MM.1S (cell line): ENCODE measurements at regions not wholly inside any gene's neighbourhood (a gene's known extent, or its start where the extent isn't known, plus 50 kb on each side); places are given as distances from the start of the nearest gene placed in this dataset.
A peak's percentile ranks its signal among the peaks of the same experiment; 100 is the strongest.

Source experiments
- DNase-seq: peaks from one replicate; pipeline ENCODE4 v3.0.0-alpha.2; 2015
- H2AFZ ChIP-seq: fragments of 300-600 bp; sonication (generic); 2 replicates; pipeline ENCODE4 v1.6.0; 2016; ENCODE audit warnings: antibody characterized with exemption, low read length
- H3F3A ChIP-seq: fragments of 300-600 bp; sonication (generic); 2 replicates; pipeline ENCODE4 v1.6.1; 2016; ENCODE audit warnings: mild to moderate bottlenecking, antibody characterized with exemption, low read length, moderate library complexity, mixed read lengths; ENCODE audit not compliant: insufficient read depth
- H3K27ac ChIP-seq: fragments of 300-600 bp; sonication (generic); 2 replicates; pipeline ENCODE4 v1.5.1; 2016; ENCODE audit warnings: mild to moderate bottlenecking, low read length
- H3K27me3 ChIP-seq: fragments of 300-600 bp; sonication (generic); replicated peaks from 2 replicates; pipeline ENCODE4 v1.6.0; 2016; ENCODE audit warnings: low read length; ENCODE audit not compliant: insufficient read depth
- H3K36me3 ChIP-seq: fragments of 300-600 bp; sonication (generic); replicated peaks from 2 replicates; pipeline ENCODE4 v1.6.1; 2016; ENCODE audit warnings: mild to moderate bottlenecking, low read length, mixed read lengths; ENCODE audit not compliant: insufficient read depth
- H3K4me1 ChIP-seq: fragments of 300-600 bp; sonication (generic); 2 replicates; pipeline ENCODE4 v1.6.1; 2016; ENCODE audit warnings: low read length, mixed read lengths
- H3K4me2 ChIP-seq: fragments of 300-600 bp; sonication (generic); 2 replicates; pipeline ENCODE4 v1.6.0; 2016; ENCODE audit warnings: low read depth, low read length
- H3K4me3 ChIP-seq: fragments of 300-600 bp; sonication (generic); 2 replicates; pipeline ENCODE4 v1.5.1; 2016; ENCODE audit warnings: low read length, mixed read lengths
- H3K79me2 ChIP-seq: fragments of 300-600 bp; sonication (generic); 2 replicates; pipeline ENCODE4 v1.6.1; 2016; ENCODE audit warnings: mixed run types, low read length, mixed read lengths
- H3K9ac ChIP-seq: fragments of 300-600 bp; sonication (generic); 2 replicates; pipeline ENCODE4 v1.6.1; 2016; ENCODE audit warnings: low read length, mixed read lengths
- H3K9me2 ChIP-seq: fragments of 300-600 bp; sonication (generic); replicated peaks from 2 replicates; pipeline ENCODE4 v1.6.1; 2016; ENCODE audit warnings: mild to moderate bottlenecking, low read length, mixed read lengths; ENCODE audit not compliant: insufficient read depth
- H3K9me3 ChIP-seq: fragments of 300-600 bp; sonication (generic); replicated peaks from 2 replicates; pipeline ENCODE4 v1.6.1; 2016; ENCODE audit warnings: mild to moderate bottlenecking, low read length, mixed read lengths; ENCODE audit not compliant: insufficient read depth
- H4K20me1 ChIP-seq: fragments of 300-600 bp; sonication (generic); 2 replicates; pipeline ENCODE4 v1.6.1; 2016; ENCODE audit warnings: mild to moderate bottlenecking, low read length, moderate library complexity, mixed read lengths; ENCODE audit not compliant: insufficient read depth
- CTCF ChIP-seq: fragments of 300-600 bp; sonication (generic); IDR thresholded peaks from 2 replicates; pipeline ENCODE4 v1.5.1; 2016; ENCODE audit warnings: antibody characterized with exemption, low read length, mixed read lengths
- EZH2 ChIP-seq: fragments of 300-600 bp; sonication (generic); optimal IDR thresholded peaks from 2 replicates; pipeline ENCODE3; 2017; ENCODE audit warnings: low read depth, mild to moderate bottlenecking, antibody characterized with exemption, low read length, mixed read lengths
- EZH2phosphoT487 ChIP-seq: fragments of 300-600 bp; sonication (generic); IDR thresholded peaks from 2 replicates; pipeline ENCODE4 v1.6.1; 2018; ENCODE audit warnings: antibody characterized with exemption, low read length

- no peak for DNase-seq
- H3K79me2 ChIP-seq = no peaks in the 10 kb centered on the region
- no peak overlapping the region for H3K4me2 ChIP-seq
Measured at GRCh38 chr15:98147415-98147814, 186.9 kb downstream of the ARRDC4 start.

GRCh38 chr15:98150084-98150483 is 189.6 kb downstream of the ARRDC4 start:
- Histone ChIP-seq H3K4me2 (no peak overlapping the region), H4K20me1 (no peaks in the 10 kb centered on the region), H3K4me3 (no peak overlapping the region), H3K27me3 (no peaks in the 10 kb centered on the region), H3K9me2 (no peaks in the 10 kb centered on the region), H3K4me1 (no peaks in the 10 kb centered on the region), H3K36me3 (no peaks in the 10 kb centered on the region), H3F3A (no peaks in the 10 kb centered on the region), H2AFZ (no peak overlapping the region), H3K9me3 (no peaks in the 10 kb centered on the region), H3K27ac (no peak overlapping the region), H3K79me2 (no peaks in the 10 kb centered on the region), H3K9ac (no peak overlapping the region)
- no peak for DNase-seq
- TF ChIP-seq EZH2phosphoT487 (no peak), EZH2 (no peak)

More at GRCh38 chr15:98147415-98147814, 186.9 kb downstream of the ARRDC4 start:
- no peak overlapping the region for H3K4me3 ChIP-seq
- no peaks in the 10 kb centered on the region for H3K27me3 ChIP-seq
- no peak overlapping the region for H3K27ac ChIP-seq
- H3K9me3 ChIP-seq = no peaks in the 10 kb centered on the region
- H4K20me1 ChIP-seq = no peaks in the 10 kb centered on the region
- no peaks in the 10 kb centered on the region for H3K9me2 ChIP-seq
- H3K36me3 ChIP-seq = no peaks in the 10 kb centered on the region
- TF ChIP-seq EZH2phosphoT487 (no peak), EZH2 (no peak), CTCF (no peak)
- no peaks in the 10 kb centered on the region for H3K4me1 ChIP-seq
- no peak overlapping the region for H2AFZ ChIP-seq
- H3K9ac ChIP-seq = no peak overlapping the region
- no peaks in the 10 kb centered on the region for H3F3A ChIP-seq

- H3K9me2 ChIP-seq = no peaks in the 10 kb centered on the region
- no peak overlapping the region for H3K4me2 ChIP-seq
- H3K79me2 ChIP-seq = no peaks in the 10 kb centered on the region
- H2AFZ ChIP-seq = no peak overlapping the region
- no peaks in the 10 kb centered on the region for H3K9me3 ChIP-seq
- H3K9ac ChIP-seq = no peak overlapping the region
- no peaks in the 10 kb centered on the region for H3K27me3 ChIP-seq
- H3F3A ChIP-seq = no peaks in the 10 kb centered on the region
- H4K20me1 ChIP-seq = no peaks in the 10 kb centered on the region
- TF ChIP-seq EZH2 (no peak), CTCF (no peak), EZH2phosphoT487 (no peak)
- no peak overlapping the region for H3K4me3 ChIP-seq
- no peak overlapping the region for H3K27ac ChIP-seq
- no peaks in the 10 kb centered on the region for H3K4me1 ChIP-seq
- peak; percentile 18 for DNase-seq
- no peaks in the 10 kb centered on the region for H3K36me3 ChIP-seq
Measured at GRCh38 chr15:98150536-98150935, 190.0 kb downstream of the ARRDC4 start.

GRCh38 chr15:98151096-98151495 is 190.6 kb downstream of the ARRDC4 start:
- Histone ChIP-seq H3K79me2 (no peaks in the 10 kb centered on the region), H3K4me1 (no peaks in the 10 kb centered on the region), H3K9me2 (no peaks in the 10 kb centered on the region), H4K20me1 (no peaks in the 10 kb centered on the region), H2AFZ (no peak overlapping the region), H3K9ac (no peak overlapping the region), H3K4me3 (no peak overlapping the region), H3K27me3 (no peaks in the 10 kb centered on the region), H3K36me3 (no peaks in the 10 kb centered on the region), H3K9me3 (no peaks in the 10 kb centered on the region), H3K4me2 (no peak overlapping the region), H3K27ac (no peak overlapping the region), H3F3A (no peaks in the 10 kb centered on the region)
- no peak for DNase-seq
- no peak for TF ChIP-seq CTCF
- TF ChIP-seq EZH2phosphoT487 = no peak
